Endothelial cell (in vitro differentiated cells): ENCODE measurements at regions not wholly inside any gene's neighbourhood (a gene's known extent, or its start where the extent isn't known, plus 50 kb on each side); places are given as distances from the start of the nearest gene placed in this dataset.

Experiments used
- DNase-seq: peaks from one replicate; pipeline ENCODE4 v3.0.0; 2021; ENCODE audit warnings: low spot score
- H3K27ac Mint-ChIP-seq: one replicate; pipeline ENCODE4 v1.8.0; 2021; ENCODE audit warnings: mixed read lengths, inconsistent platforms; ENCODE audit not compliant: unreplicated experiment
- H3K27me3 Mint-ChIP-seq: one replicate; pipeline ENCODE4 v1.8.0; 2021; ENCODE audit warnings: mild to moderate bottlenecking, moderate library complexity, mixed read lengths, inconsistent platforms; ENCODE audit not compliant: unreplicated experiment
- H3K36me3 Mint-ChIP-seq: one replicate; pipeline ENCODE4 v1.8.0; 2021; ENCODE audit warnings: mild to moderate bottlenecking, low read depth, mixed read lengths, inconsistent platforms; ENCODE audit not compliant: unreplicated experiment
- H3K4me1 Mint-ChIP-seq: one replicate; pipeline ENCODE4 v1.8.0; 2021; ENCODE audit warnings: mild to moderate bottlenecking, mixed read lengths, inconsistent platforms; ENCODE audit not compliant: unreplicated experiment
- H3K4me3 Mint-ChIP-seq: one replicate; pipeline ENCODE4 v1.8.0; 2021; ENCODE audit warnings: mild to moderate bottlenecking, mixed read lengths, inconsistent platforms; ENCODE audit not compliant: unreplicated experiment
- H3K9me3 Mint-ChIP-seq: one replicate; pipeline ENCODE4 v1.8.0; 2021; ENCODE audit warnings: mixed read lengths, inconsistent platforms; ENCODE audit not compliant: unreplicated experiment
- TF ChIP-seq, protein P1 (sequence below): fragments of 200-600 bp; sonication (generic); IDR thresholded peaks from one replicate; pipeline ENCODE4 v1.5.0; 2021; ENCODE audit warnings: antibody characterized with exemption; ENCODE audit not compliant: unreplicated experiment

DNA sequence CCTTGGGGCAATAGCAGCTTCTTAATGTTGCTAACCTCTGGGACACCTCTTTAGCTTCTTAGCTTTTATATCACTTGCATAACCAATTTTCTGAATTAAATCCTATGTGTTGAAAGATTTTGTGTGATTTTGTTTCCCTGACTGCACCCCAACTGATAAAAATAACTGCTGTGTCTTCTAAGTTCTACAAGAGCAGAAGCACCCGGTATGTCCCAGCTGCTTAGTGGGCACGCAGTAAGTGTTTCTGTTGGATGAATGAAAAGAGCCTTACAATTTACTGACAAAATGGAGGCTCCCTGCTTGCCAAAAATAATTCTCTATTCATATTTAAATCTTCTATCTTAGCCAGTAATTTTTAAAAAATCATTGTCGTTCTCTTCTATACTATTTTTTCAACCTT lies 53.1 kb upstream of the GALNT5 start:
- TF ChIP-seq, protein P1, sequence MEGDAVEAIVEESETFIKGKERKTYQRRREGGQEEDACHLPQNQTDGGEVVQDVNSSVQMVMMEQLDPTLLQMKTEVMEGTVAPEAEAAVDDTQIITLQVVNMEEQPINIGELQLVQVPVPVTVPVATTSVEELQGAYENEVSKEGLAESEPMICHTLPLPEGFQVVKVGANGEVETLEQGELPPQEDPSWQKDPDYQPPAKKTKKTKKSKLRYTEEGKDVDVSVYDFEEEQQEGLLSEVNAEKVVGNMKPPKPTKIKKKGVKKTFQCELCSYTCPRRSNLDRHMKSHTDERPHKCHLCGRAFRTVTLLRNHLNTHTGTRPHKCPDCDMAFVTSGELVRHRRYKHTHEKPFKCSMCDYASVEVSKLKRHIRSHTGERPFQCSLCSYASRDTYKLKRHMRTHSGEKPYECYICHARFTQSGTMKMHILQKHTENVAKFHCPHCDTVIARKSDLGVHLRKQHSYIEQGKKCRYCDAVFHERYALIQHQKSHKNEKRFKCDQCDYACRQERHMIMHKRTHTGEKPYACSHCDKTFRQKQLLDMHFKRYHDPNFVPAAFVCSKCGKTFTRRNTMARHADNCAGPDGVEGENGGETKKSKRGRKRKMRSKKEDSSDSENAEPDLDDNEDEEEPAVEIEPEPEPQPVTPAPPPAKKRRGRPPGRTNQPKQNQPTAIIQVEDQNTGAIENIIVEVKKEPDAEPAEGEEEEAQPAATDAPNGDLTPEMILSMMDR = no peak
- DNase-seq = no peak
- Mint-ChIP-seq H3K36me3 (no peaks in the 10 kb centered on the region), H3K27me3 (no peaks in the 10 kb centered on the region), H3K9me3 (no peaks in the 10 kb centered on the region), H3K27ac (no peak overlapping the region), H3K4me3 (no peak overlapping the region), H3K4me1 (no peaks in the 10 kb centered on the region)

GRCh38 chr2:157206916-157207315 lies 50.6 kb upstream of the GALNT5 start:
- Mint-ChIP-seq H3K36me3 (no peaks in the 10 kb centered on the region), H3K4me1 (no peaks in the 10 kb centered on the region), H3K27ac (no peak overlapping the region), H3K27me3 (no peaks in the 10 kb centered on the region), H3K9me3 (no peaks in the 10 kb centered on the region), H3K4me3 (no peak overlapping the region)
- DNase-seq = no peak
- TF ChIP-seq, protein P1 = no peak
